NB4 (cell line): ENCODE measurements at regions not wholly inside any gene's neighbourhood (a gene's known extent, or its start where the extent isn't known, plus 50 kb on each side); places are given as distances from the start of the nearest gene placed in this dataset.

ENCODE experiments used
- MYC ChIP-seq: IDR thresholded peaks from 2 replicates; pipeline ENCODE4 v1.6.1; 2011; ENCODE audit warnings: low read depth, low read length
- POLR2A ChIP-seq: IDR thresholded peaks from 2 replicates; pipeline ENCODE4 v1.6.1; 2011; ENCODE audit warnings: mild to moderate bottlenecking; ENCODE audit not compliant: insufficient read length; ENCODE audit errors: extremely low read depth
- TF ChIP-seq, protein P1 (sequence below): IDR thresholded peaks from one replicate; pipeline ENCODE4 v1.5.1; 2012; ENCODE audit warnings: low read depth, low read length
- TF ChIP-seq, protein P2 (sequence below): IDR thresholded peaks from 2 replicates; pipeline ENCODE4 v1.6.1; 2011; ENCODE audit warnings: low read depth, low read length

DNA sequence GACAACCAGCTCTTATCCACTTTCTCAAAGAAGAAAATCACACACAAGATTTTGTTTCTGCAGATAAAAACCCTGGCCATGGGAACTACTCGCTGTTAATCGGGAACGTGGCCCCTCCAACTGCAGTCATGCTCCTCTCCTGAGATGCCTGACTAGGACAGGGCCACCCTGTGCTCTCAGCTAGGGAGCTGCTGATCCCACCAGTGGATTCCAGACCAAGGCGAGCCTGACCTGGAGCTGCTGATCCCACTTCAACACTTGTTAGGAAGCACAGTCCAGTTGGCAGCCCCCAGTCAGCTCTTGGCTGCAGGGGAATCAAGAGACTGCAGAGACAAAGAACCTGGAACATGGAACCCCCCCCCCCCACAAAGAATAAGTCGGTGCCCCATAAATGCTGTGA lies 474.3 kb upstream of the MGMT start:
- TF ChIP-seq, protein P1, sequence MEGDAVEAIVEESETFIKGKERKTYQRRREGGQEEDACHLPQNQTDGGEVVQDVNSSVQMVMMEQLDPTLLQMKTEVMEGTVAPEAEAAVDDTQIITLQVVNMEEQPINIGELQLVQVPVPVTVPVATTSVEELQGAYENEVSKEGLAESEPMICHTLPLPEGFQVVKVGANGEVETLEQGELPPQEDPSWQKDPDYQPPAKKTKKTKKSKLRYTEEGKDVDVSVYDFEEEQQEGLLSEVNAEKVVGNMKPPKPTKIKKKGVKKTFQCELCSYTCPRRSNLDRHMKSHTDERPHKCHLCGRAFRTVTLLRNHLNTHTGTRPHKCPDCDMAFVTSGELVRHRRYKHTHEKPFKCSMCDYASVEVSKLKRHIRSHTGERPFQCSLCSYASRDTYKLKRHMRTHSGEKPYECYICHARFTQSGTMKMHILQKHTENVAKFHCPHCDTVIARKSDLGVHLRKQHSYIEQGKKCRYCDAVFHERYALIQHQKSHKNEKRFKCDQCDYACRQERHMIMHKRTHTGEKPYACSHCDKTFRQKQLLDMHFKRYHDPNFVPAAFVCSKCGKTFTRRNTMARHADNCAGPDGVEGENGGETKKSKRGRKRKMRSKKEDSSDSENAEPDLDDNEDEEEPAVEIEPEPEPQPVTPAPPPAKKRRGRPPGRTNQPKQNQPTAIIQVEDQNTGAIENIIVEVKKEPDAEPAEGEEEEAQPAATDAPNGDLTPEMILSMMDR = no peak
- TF ChIP-seq POLR2A (no peak), MYC (no peak)
- TF ChIP-seq, protein P2, sequence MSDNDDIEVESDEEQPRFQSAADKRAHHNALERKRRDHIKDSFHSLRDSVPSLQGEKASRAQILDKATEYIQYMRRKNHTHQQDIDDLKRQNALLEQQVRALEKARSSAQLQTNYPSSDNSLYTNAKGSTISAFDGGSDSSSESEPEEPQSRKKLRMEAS = no peak
